ENCODE measurements at regions not wholly inside any gene's neighbourhood (a gene's known extent, or its start where the extent isn't known, plus 50 kb on each side); places are given as distances from the start of the nearest gene placed in this dataset.
A peak's percentile ranks its signal among the peaks of the same experiment; 100 is the strongest.

- no peaks in the 10 kb centered on the region for H3K4me1 ChIP-seq (ENCODE audit: low read depth)
- no peak for DNase-seq
- TF ChIP-seq, protein P1, sequence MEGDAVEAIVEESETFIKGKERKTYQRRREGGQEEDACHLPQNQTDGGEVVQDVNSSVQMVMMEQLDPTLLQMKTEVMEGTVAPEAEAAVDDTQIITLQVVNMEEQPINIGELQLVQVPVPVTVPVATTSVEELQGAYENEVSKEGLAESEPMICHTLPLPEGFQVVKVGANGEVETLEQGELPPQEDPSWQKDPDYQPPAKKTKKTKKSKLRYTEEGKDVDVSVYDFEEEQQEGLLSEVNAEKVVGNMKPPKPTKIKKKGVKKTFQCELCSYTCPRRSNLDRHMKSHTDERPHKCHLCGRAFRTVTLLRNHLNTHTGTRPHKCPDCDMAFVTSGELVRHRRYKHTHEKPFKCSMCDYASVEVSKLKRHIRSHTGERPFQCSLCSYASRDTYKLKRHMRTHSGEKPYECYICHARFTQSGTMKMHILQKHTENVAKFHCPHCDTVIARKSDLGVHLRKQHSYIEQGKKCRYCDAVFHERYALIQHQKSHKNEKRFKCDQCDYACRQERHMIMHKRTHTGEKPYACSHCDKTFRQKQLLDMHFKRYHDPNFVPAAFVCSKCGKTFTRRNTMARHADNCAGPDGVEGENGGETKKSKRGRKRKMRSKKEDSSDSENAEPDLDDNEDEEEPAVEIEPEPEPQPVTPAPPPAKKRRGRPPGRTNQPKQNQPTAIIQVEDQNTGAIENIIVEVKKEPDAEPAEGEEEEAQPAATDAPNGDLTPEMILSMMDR (IDR thresholded peaks at IDR 0.05) = no peak
- intact Hi-C loops (cut with DNase I, micrococcal nuclease) = no loop called here
- no peaks in the 10 kb centered on the region for H3K9me3 ChIP-seq
- no peaks in the 10 kb centered on the region for H3K36me3 ChIP-seq (ENCODE audit: low read depth)
- no peak for ATAC-seq
- no peak overlapping the region for H3K4me3 ChIP-seq
Observed at GRCh38 chr7:82625377-82625776, 181.8 kb upstream of the CACNA2D1 start.

- DNase-seq = no peak
- no peak for ATAC-seq
- intact Hi-C loops (cut with DNase I, micrococcal nuclease) = no loop called here
- Histone ChIP-seq H3K9me3 (no peaks in the 10 kb centered on the region), H3K4me3 (no peak overlapping the region), H3K36me3 (ENCODE audit: low read depth) (no peaks in the 10 kb centered on the region), H3K4me1 (ENCODE audit: low read depth) (no peaks in the 10 kb centered on the region)
- TF ChIP-seq, protein P1 (IDR thresholded peaks at IDR 0.05) = no peak
Observed at GRCh38 chr7:82624965-82625364, 181.4 kb upstream of the CACNA2D1 start.

DNA sequence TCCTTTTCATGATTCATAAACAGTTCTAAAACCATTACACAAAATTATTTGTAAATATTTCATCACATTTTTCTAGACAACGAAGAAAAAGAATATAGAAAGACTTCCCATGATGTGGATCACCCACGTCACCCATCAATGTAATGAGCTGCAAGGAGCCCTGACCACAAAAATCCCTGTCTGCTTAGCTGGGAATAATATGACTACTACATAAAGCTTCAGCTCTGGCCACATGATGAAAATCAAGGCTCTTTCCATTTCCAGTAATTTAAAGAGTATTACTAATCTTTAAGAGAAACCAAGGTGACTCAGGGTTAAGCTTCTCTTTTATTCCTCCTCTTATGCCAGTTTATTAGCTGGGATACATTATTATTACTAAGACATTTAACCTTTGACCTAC lies 180.8 kb upstream of the CACNA2D1 start:
- H3K36me3 ChIP-seq (ENCODE audit: low read depth) = no peaks in the 10 kb centered on the region
- no peak overlapping the region for H3K4me3 ChIP-seq
- H3K9me3 ChIP-seq = no peaks in the 10 kb centered on the region
- ATAC-seq = no peak
- DNase-seq = no peak
- intact Hi-C loops (cut with DNase I, micrococcal nuclease) = no loop called here
- no peaks in the 10 kb centered on the region for H3K4me1 ChIP-seq (ENCODE audit: low read depth)
- TF ChIP-seq, protein P1 (IDR thresholded peaks at IDR 0.05) = no peak

GRCh38 chr7:82623812-82624211 lies 180.2 kb upstream of the CACNA2D1 start:
- TF ChIP-seq, protein P1 (IDR thresholded peaks at IDR 0.05) = no peak
- Histone ChIP-seq H3K4me1 (ENCODE audit: low read depth) (no peaks in the 10 kb centered on the region), H3K9me3 (no peaks in the 10 kb centered on the region), H3K4me3 (no peak overlapping the region), H3K36me3 (ENCODE audit: low read depth) (no peaks in the 10 kb centered on the region)
- DNase-seq = no peak
- intact Hi-C loops (cut with DNase I, micrococcal nuclease) = no loop called here
- no peak for ATAC-seq

GRCh38 chr7:82617156-82617555 lies 173.6 kb upstream of the CACNA2D1 start:
- no peak overlapping the region for H3K4me3 ChIP-seq
- DNase-seq (no peak), ATAC-seq (no peak)
- TF ChIP-seq, protein P1 (IDR thresholded peaks at IDR 0.05) = no peak
- intact Hi-C loops (cut with DNase I, micrococcal nuclease) = no loop called here
- no peaks in the 10 kb centered on the region for H3K4me1 ChIP-seq (ENCODE audit: low read depth)
- no peaks in the 10 kb centered on the region for H3K36me3 ChIP-seq (ENCODE audit: low read depth)
- H3K9me3 ChIP-seq = no peaks in the 10 kb centered on the region

- DNase-seq (no peak), ATAC-seq (peak; percentile 45)
- Histone ChIP-seq H3K9me3 (no peaks in the 10 kb centered on the region), H3K36me3 (ENCODE audit: low read depth) (no peaks in the 10 kb centered on the region), H3K4me1 (ENCODE audit: low read depth) (no peaks in the 10 kb centered on the region), H3K4me3 (no peak overlapping the region)
- intact Hi-C loops (cut with DNase I, micrococcal nuclease) = no loop called here
- TF ChIP-seq, protein P1 (IDR thresholded peaks at IDR 0.05) = no peak
Observed at GRCh38 chr7:82616059-82616728, 172.6 kb upstream of the CACNA2D1 start.
